NCI-H146 (cell line): ENCODE measurements at regions not wholly inside any gene's neighbourhood (a gene's known extent, or its start where the extent isn't known, plus 50 kb on each side); places are given as distances from the start of the nearest gene placed in this dataset.
"Not testable (repeated sequence)": the region's sequence is repeated elsewhere in the genome, so short reads cannot be mapped to it uniquely, and the experiment has no call there.

Source experiments
- DNase-seq: peaks from one replicate; lab custom pipeline; 2025; lab: John Stamatoyannopoulos, UW

GRCh38 chr3:194249323-194250097, 101.6 kb downstream of the CPN2 start:
- no peak for DNase-seq

GRCh38 chr3:194250098-194251002, 100.8 kb downstream of the CPN2 start:
- DNase-seq, result no peak

GRCh38 chr3:194251007-194251406, 100.1 kb downstream of the CPN2 start:
- no peak for DNase-seq

GRCh38 chr3:194251461-194251860, 99.7 kb downstream of the CPN2 start:
- no peak for DNase-seq

- no peak for DNase-seq
These were observed 99.1 kb downstream of the CPN2 start for GRCh38 chr3:194251891-194252560.

- no peak for DNase-seq
These were observed 97.9 kb downstream of the CPN2 start for GRCh38 chr3:194253270-194253669.

GRCh38 chr3:194254040-194254439, 97.1 kb downstream of the CPN2 start:
- DNase-seq, result no peak

GRCh38 chr3:194255252-194256039, 95.7 kb downstream of the CPN2 start:
- DNase-seq, result no peak

GRCh38 chr3:194256040-194256945, 94.8 kb downstream of the CPN2 start:
- DNase-seq, result no peak

GRCh38 chr3:194257151-194257621, 93.9 kb downstream of the CPN2 start:
- DNase-seq, result no peak

GRCh38 chr3:194257916-194258668, 93.0 kb downstream of the CPN2 start:
- DNase-seq, result no peak

GRCh38 chr3:194259982-194260766, 91.0 kb downstream of the CPN2 start:
- no peak for DNase-seq

- DNase-seq, result no peak
These were observed 89.5 kb downstream of the CPN2 start for GRCh38 chr3:194261581-194262063.

- no peak for DNase-seq
These were observed 88.8 kb downstream of the CPN2 start for GRCh38 chr3:194262176-194262924.

- DNase-seq, result no peak
These were observed 88.2 kb downstream of the CPN2 start for GRCh38 chr3:194262925-194263305.

GRCh38 chr3:194264631-194265504, 86.3 kb downstream of the CPN2 start:
- DNase-seq, result not testable (repeated sequence)

- peak; percentile 53 for DNase-seq
These were observed 85.6 kb downstream of the CPN2 start for GRCh38 chr3:194265505-194265892.
